ENCODE measurements at regions not wholly inside any gene's neighbourhood (a gene's known extent, or its start where the extent isn't known, plus 50 kb on each side); places are given as distances from the start of the nearest gene placed in this dataset.

- no peak for TF ChIP-seq CTCF (tag by site-specific recombination; IDR thresholded peaks at IDR 0.05)
- no peak for TF ChIP-seq ZNF37A (tag by site-specific recombination; IDR thresholded peaks at IDR 0.05)
- TF ChIP-seq ZSCAN4 (tag by site-specific recombination; IDR thresholded peaks at IDR 0.05), result no peak
- TF ChIP-seq ZNF529 (tag by site-specific recombination; IDR thresholded peaks at IDR 0.05; ENCODE audit: insufficient replicate concordance), result no peak
- TF ChIP-seq ZNF747 (tag by site-specific recombination; IDR thresholded peaks at IDR 0.05), result no peak
- TF ChIP-seq ZNF10 (tag by site-specific recombination; IDR thresholded peaks at IDR 0.05), result no peak
- no peak for TF ChIP-seq PRDM4 (tag by site-specific recombination; IDR thresholded peaks at IDR 0.05)
- TF ChIP-seq ZSCAN30 (tag by site-specific recombination; IDR thresholded peaks at IDR 0.05), result no peak
- TF ChIP-seq WT1 (tag by site-specific recombination; IDR thresholded peaks at IDR 0.05), result no peak
- peak; percentile 91 for TF ChIP-seq ZXDB (tag by site-specific recombination; IDR thresholded peaks at IDR 0.05)
- TF ChIP-seq KLF16 (tag by site-specific recombination; IDR thresholded peaks at IDR 0.05), result no peak
- TF ChIP-seq ZNF341 (tag by site-specific recombination; IDR thresholded peaks at IDR 0.05; ENCODE audit: low read depth), result no peak
- no peak for TF ChIP-seq PRDM1 (tag by site-specific recombination; IDR thresholded peaks at IDR 0.05)
- no peak for TF ChIP-seq ZNF623 (tag by site-specific recombination; IDR thresholded peaks at IDR 0.05)
- no peak for TF ChIP-seq ZNF530 (tag by site-specific recombination; IDR thresholded peaks at IDR 0.05; ENCODE audit: low read depth)
- no peak for TF ChIP-seq ZNF621 (tag by site-specific recombination; IDR thresholded peaks at IDR 0.05)
- no peak for TF ChIP-seq ZNF19 (tag by site-specific recombination; IDR thresholded peaks at IDR 0.05; ENCODE audit: low read depth)
- peak; percentile 16; the same call in 1 of the 2 replicates for TF ChIP-seq GLI2 (tag by site-specific recombination; IDR thresholded peaks at IDR 0.05; ENCODE audit: borderline replicate concordance, low read depth)
- no peak for TF ChIP-seq ZNF140 (tag by site-specific recombination; IDR thresholded peaks at IDR 0.05)
- no peak; the same call in 1 of the 2 replicates for TF ChIP-seq ZNF692 (tag by site-specific recombination; IDR thresholded peaks at IDR 0.05)
- no peak for TF ChIP-seq YY2 (tag by site-specific recombination; IDR thresholded peaks at IDR 0.05)
- no peak for TF ChIP-seq ZNF24 (tag by site-specific recombination; IDR thresholded peaks at IDR 0.05)
- TF ChIP-seq FEZF1 (tag by site-specific recombination; IDR thresholded peaks at IDR 0.05), result peak; percentile 83
- TF ChIP-seq SP7 (tag by site-specific recombination; IDR thresholded peaks at IDR 0.05), result 0 out of 2 replicates have a peak, but pooled peaks have one; percentile 28
- peak; percentile 49 for TF ChIP-seq ZNF398 (tag by site-specific recombination; IDR thresholded peaks at IDR 0.05)
- no peak for TF ChIP-seq ZNF830 (tag by site-specific recombination; IDR thresholded peaks at IDR 0.05; ENCODE audit: low read depth)
- TF ChIP-seq ZNF335 (tag by site-specific recombination; conservative IDR thresholded peaks at IDR 0.05), result no peak; the same call in 1 of the 2 replicates
- TF ChIP-seq ZNF555 (tag by site-specific recombination; conservative IDR thresholded peaks at IDR 0.05), result no peak
- no peak for TF ChIP-seq HOXD13 (CRISPR knock-in tag; IDR thresholded peaks at IDR 0.05; ENCODE audit: borderline replicate concordance)
- no peak for TF ChIP-seq ZNF544 (tag by site-specific recombination; IDR thresholded peaks at IDR 0.05)
These were observed 243.8 kb upstream of the FOXQ1 start (continued) for GRCh38 chr6:1068068-1068467.
